GM18526 (cell line): ENCODE measurements at regions not wholly inside any gene's neighbourhood (a gene's known extent, or its start where the extent isn't known, plus 50 kb on each side); places are given as distances from the start of the nearest gene placed in this dataset.

ENCODE experiments used
- POLR2A ChIP-seq: IDR thresholded peaks from 3 replicates; pipeline ENCODE4 v1.6.1; 2011; ENCODE audit not compliant: insufficient read length; ENCODE audit errors: extremely low read depth

DNA sequence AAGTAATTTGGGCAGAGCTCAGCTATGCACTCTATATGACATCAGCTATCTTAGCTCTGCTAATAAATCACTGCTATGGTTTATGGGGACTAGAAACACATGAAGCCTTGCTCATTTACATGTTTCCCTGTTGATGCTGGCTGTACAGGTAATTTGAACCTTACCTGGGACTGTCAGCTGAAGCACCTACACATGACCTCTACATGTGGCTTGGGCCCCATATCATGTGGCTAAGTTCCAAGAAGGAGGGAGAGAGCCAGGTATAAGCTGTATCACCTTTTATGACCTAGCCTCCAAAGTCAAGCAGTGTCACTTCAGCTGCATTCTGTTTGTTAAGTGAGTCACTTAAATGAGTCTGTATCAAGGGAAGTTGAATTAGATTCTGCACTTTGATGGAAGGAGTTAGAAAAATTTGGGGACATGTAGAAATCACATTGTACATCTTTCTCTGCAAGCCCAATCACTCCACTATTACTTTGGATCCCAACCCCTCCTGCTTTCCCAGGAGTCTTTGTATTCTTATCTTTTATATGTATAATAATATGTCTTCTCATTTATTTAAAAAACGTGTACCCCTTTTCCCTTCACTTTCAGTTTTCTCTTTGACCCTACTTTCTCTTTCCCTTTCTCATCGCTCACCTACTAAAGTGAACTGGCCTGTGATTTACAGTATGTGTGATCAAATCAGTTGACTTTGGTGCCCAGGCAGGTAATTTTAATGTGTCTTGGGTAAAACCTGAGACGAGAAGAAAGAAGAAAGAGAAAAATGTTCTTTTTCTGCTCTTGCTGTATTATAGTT is 53.4 kb upstream of the PRKACB start:
- no peak for TF ChIP-seq POLR2A

DNA sequence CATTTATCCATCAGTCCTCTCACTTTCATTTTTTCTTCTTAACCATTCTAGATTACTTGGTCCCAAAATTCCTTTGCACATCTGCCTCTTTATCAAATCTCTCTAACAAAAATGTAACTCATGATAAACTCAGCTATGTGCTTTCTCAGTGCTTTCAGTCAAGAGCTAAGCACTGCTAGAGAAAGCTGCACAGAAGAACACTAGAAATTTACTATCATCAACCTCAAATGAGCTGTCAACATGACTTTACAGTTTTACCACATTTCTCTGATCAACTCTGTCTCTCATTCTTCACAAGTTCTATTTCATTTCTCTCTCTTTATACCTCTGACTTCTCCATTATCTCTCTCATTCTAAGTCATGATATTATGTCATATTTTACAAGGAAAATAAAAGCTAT is 54.2 kb upstream of the PRKACB start:
- no peak for TF ChIP-seq POLR2A

DNA sequence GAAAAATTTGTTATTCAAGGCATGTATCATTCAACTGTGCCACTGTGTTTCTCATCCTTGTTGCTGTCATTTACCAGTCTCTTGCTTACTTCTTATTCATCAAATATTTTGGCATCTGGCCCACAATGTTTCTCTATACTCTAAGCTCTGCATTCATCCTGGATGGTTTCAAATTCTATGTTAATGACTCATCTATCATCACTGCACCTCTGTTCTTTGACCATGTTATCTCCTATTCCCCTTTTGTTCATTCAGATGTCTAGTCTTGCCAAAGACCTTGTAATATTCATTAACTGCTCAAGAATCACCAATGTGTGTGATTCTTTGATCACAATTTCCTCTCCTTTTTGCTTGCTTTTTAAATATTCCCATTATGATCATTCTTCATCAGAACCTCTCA is 54.6 kb upstream of the PRKACB start:
- no peak for TF ChIP-seq POLR2A

DNA sequence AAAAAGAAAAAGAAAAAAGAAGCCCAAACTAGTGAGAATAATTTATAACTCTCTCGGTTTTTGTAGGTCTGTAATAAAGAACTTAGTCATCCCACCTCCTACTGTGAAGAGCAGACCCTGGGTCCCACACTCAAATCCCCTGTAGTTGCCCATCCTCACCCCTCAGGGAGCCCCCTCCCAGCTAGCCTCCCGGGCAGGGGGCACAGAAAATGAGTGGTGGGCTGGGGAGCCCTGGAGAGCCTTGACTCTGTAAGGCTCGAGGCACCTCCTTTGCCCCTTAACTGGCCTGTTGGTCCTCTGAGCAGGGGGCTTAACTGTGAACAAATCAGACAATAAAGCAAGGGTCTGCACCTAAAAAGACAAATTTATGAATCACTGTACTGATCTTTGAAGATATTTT is 57.5 kb upstream of the PRKACB start:
- TF ChIP-seq POLR2A, result no peak

DNA sequence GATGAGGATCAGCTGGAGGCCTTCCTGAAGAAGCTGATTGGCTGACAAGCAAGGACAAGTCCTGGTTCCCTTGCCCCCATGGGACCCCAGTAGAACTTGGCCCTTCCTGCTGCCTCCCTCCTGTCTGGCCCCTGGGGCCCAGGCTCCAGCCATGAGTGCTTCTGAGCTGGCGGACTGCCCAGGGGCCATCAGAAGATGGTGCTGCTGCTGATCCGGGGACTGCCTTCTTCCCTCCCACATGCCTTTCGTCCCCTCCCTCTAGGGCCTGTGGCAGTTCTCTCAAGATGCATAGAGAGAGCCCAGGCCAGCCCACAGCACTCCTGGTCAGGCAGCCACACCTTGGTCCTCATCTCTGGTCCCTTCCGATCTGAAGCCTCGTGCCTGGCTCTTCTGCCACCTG is 57.9 kb upstream of the PRKACB start:
- no peak for TF ChIP-seq POLR2A

DNA sequence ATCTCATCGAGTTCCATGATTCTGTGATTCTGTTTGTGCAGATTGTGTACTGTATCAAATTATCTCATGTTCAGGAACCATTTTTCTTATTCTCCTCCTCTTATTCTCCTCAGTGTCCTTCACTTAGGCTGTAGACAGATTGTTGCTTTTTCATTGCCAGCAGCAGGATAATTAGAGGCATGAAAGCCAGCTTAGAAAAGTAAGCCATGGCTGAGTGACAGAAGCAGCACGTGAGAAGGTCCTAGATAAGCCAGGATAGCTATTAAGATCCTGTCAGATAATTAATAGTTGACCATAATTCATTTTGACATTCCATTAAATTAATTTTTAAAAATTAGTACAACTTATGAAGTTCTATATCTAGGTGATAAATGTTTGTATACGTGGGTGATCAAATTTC is 60.8 kb upstream of the PRKACB start:
- no peak for TF ChIP-seq POLR2A

DNA sequence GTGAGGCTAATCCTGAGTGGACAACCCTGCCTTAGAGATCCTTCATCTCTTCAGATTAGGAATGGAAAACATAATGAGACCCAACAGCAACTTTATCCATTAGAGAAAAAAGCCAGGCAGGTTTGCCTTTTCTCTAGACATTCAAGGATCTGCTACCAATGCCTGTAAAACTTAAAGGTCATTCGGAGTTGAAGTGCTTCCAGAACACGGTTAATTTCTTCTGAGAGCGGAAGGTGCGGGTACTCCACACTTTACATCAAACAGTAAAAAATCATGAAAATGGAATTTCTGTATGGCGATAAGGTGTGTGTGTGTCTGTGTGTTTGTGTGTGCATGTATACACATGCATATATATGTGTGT is 65.2 kb upstream of the PRKACB start:
- TF ChIP-seq POLR2A, result no peak

DNA sequence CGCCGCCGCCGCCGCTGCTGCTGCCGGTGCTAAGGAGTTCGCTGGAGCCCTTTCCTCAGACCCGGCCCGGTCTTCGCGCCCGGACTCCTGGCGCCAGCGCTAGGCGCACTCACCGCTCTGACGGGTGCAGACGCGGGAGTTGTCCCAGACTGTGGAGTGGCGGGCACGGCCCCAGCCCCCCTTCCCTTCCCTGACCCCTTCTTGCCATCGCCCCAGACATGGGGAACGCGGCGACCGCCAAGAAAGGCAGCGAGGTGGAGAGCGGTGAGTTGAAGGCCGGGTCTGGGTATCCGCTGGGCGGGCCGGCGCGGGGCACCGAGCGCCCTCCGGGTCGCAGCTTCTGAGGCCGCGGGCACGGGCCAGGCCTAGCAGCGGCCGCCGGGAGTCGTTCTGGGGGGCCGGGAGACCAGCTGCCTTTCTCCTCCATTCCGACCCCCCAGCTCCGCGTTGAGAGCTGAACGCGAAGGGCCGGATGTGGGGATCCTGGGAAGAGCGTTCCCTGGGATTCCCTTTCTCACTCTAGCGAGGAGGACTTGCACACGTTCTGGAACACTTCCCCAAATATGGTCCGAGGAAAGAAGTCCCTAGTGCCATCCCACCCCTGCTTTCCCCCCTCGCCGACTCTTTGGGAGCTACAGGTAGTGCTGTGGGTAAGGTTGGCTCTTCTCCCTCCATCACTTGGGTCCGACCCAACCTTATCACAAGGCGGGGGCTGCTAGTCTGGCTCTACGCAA is 65.8 kb upstream of the PRKACB start:
- no peak for TF ChIP-seq POLR2A

DNA sequence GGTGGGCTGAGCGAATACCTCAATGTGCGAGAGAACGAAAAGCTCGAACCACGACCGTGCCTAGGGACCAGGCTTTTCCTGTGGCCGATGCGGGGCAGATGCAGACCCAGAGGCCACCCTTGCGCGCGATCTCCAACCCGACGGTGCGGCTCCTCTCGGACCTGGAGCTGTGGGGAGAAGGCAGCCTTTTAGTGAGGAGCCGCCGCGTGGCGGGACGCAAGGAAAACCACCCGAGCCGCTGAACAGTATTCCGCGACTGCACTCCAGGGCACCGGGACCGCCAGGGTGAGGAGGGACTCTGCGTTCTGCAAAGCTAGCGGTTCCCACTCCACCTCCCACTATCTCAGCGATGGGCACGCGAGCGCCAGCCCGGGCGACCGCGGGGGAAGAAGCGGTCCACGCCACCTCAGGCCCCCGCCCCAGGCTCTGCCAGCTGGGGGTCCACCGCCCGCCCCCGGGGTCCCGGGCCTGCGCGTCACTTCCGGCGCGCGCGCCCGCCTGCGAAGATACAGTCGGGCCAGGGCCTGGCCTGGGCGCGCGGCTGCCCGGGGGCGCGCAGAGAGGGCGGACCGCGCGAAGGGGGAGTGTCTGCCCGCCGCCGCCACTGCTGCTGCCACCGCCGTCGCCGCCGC is 66.5 kb upstream of the PRKACB start:
- peak; percentile 71 for TF ChIP-seq POLR2A

DNA sequence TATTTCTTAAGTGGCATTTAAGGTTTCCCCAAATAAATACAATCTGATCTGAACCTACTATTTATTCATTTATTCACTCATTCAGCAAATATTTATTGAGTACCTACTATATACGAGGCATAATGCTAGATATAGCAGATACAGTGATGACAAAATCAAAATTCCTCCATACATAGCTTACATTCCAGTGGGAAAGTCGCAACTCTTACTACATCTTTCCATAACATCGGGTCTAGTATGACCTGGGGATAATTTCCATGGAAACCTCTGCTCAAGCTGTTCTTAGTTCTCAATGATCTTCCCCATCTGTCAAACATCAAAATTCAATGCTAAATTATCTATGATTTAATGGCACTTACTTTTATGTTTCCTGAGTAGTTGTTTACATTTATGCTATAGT is 70.8 kb upstream of the PRKACB start:
- TF ChIP-seq POLR2A, result no peak

DNA sequence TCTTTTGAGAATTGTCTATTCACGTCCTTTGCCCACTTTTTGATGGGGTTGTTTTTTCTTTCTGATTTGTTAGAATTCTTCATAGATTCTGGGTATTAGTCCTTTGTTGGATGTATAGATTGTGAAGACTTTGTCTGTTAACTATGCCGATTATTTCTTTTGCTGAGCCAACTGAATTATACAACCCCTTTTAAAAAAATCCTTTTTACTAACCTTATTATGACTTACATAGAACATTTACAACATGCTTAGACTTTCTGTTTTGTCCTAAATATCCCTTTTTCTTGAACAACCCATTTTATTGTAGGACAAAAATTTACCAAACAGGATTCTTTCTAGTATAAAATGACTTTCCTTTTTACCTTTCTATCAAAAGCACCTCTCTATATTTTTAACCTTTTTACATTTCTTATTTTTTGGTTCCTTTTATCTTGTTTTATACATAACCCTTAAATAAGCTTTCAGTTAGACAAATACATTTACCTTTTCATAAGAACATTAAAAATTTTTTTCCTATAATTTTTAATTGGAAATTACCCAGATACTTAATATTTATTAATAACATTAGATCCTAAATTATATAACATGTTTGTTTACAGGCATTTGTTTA is 70.4 kb upstream of the TTLL7 start:
- no peak for TF ChIP-seq POLR2A

DNA sequence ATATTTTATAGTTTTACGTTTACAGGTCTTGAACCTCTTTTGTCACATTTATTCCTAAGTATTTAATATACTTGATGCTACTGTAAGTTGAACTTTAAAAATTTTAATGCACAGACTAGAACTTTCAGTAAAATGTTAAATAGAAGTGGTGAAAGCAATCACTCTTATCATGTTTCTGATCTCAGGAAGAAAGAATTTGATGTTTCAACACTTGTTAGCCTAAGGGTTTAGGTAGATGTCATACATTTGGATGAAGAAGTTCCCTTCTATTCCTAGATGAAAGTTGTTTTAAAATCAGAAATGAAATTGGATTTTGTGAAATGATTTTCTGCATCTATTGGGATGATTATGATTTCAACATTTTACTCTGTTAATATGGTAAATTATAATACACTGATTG is 63.6 kb upstream of the TTLL7 start:
- TF ChIP-seq POLR2A, result no peak

DNA sequence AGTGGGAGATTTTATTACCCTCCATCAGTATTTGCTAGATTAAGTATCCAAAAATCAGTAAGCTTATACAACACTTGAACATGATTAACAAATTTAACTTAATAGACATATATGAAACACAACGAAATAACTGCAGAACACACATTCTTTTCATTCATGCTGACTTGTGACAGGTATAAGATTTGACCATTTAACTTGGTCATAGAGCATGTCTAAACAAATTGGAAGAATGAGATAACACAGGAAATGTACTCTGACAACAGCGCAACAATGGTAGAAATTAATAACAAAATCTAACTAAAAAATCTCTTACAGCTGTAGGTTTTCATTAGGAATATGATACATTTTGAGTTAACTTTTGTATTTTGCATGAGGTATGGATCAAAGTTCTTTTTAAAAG is 62.4 kb upstream of the TTLL7 start:
- no peak for TF ChIP-seq POLR2A

DNA sequence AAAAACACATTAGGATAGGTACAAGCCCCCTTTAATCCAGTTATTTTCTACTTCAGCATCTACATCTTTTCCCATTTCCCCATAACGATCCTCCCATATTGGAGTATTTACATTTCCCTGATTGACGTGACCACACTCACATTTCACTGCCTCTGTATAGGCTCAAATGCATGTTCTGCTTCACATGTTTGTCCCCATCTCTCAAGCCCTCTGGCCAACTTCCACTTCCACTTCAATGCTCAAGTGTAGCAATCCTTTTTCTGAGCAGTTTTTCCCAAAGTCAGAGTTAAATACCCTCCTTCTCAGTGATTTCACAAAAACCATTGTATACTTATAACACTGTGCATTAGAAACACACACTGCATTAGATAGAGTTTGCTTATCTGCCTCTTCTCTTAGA is 61.8 kb upstream of the TTLL7 start:
- no peak for TF ChIP-seq POLR2A

DNA sequence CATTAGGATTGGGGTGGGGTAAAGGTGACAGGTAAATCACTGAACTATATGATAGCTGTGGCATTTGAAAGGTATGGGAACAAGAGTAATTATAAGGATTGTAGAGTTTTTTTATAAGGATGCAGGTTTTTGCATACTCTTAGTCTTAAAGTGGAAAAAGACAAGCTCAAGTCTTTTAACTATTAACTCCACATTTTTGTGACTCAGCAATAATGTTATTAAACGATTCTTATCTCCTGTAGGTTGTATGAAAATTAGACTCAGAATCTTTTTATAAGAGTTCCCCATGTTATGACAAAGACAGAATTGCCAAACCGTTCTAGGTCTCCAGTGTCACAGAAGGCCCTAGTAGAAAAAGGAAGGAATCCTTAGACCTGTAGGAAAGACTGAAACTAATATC is 49.9 kb upstream of the TTLL7 start:
- TF ChIP-seq POLR2A, result no peak
